GM23338 (cell line): ENCODE measurements at regions not wholly inside any gene's neighbourhood (a gene's known extent, or its start where the extent isn't known, plus 50 kb on each side); places are given as distances from the start of the nearest gene placed in this dataset.

ENCODE experiments used
- ATAC-seq: fragments of 200-7000 bp; cut with Tn5 transposase; 3 replicates; pipeline ENCODE4 v1.9.1; 2020
- DNase-seq: peaks from one replicate; pipeline ENCODE4 v3.0.0-alpha.2; 2015; ENCODE audit warnings: low spot score
- H2AFZ ChIP-seq: fragments of 200-600 bp; sonication (generic); 2 replicates; pipeline ENCODE4 v1.8.0; 2016; ENCODE audit warnings: antibody characterized with exemption, mild to moderate bottlenecking, moderate library complexity
- H3F3A ChIP-seq: fragments of 200-600 bp; sonication (generic); replicated peaks from 2 replicates; pipeline ENCODE4 v1.8.0; 2017; ENCODE audit warnings: antibody characterized with exemption, mixed run types, low read depth
- H3K27ac ChIP-seq: fragments of 200-600 bp; sonication (generic); 2 replicates; pipeline ENCODE4 v1.6.1; 2016; ENCODE audit warnings: low read depth
- H3K27me3 ChIP-seq: fragments of 200-600 bp; sonication (generic); 2 replicates; pipeline ENCODE4 v1.8.0; 2016; ENCODE audit warnings: mild to moderate bottlenecking, mixed run types, moderate library complexity; ENCODE audit not compliant: insufficient read depth
- H3K36me3 ChIP-seq: fragments of 200-600 bp; sonication (generic); 2 replicates; pipeline ENCODE4 v1.8.0; 2016; ENCODE audit warnings: mild to moderate bottlenecking; ENCODE audit not compliant: insufficient read depth
- H3K4me1 ChIP-seq: fragments of 200-600 bp; sonication (generic); 2 replicates; pipeline ENCODE4 v1.8.0; 2016; ENCODE audit warnings: mild to moderate bottlenecking, moderate library complexity; ENCODE audit not compliant: insufficient read depth
- H3K4me2 ChIP-seq: fragments of 200-600 bp; sonication (generic); 2 replicates; pipeline ENCODE4 v1.7.1; 2017; ENCODE audit warnings: mixed run types
- H3K4me3 ChIP-seq: fragments of 200-600 bp; sonication (generic); 2 replicates; pipeline ENCODE4 v1.6.1; 2016; ENCODE audit warnings: mixed run types
- H3K79me2 ChIP-seq: fragments of 200-600 bp; sonication (generic); replicated peaks from 2 replicates; pipeline ENCODE4 v1.8.0; 2017; ENCODE audit warnings: mild to moderate bottlenecking; ENCODE audit not compliant: insufficient read depth
- H3K9me2 ChIP-seq: fragments of 200-600 bp; sonication (generic); 2 replicates; pipeline ENCODE4 v1.8.0; 2017; ENCODE audit not compliant: insufficient read depth
- H4K20me1 ChIP-seq: fragments of 200-600 bp; sonication (generic); replicated peaks from 2 replicates; pipeline ENCODE4 v1.8.0; 2017; ENCODE audit warnings: mild to moderate bottlenecking; ENCODE audit not compliant: insufficient read depth
- H3K27ac Mint-ChIP-seq: 2 replicates; pipeline ENCODE4 v1.8.0; 2020; ENCODE audit warnings: inconsistent platforms, mild to moderate bottlenecking, moderate library complexity, mixed read lengths
- H3K27me3 Mint-ChIP-seq: 3 replicates; pipeline ENCODE4 v1.8.0; 2022; ENCODE audit warnings: low read depth, mild to moderate bottlenecking, moderate library complexity, mixed read lengths, inconsistent platforms; ENCODE audit not compliant: insufficient read depth, poor library complexity
- H3K36me3 Mint-ChIP-seq: 3 replicates; pipeline ENCODE4 v1.8.0; 2021; ENCODE audit warnings: low read depth, mild to moderate bottlenecking, inconsistent platforms, moderate library complexity, mixed read lengths
- H3K4me1 Mint-ChIP-seq: 3 replicates; pipeline ENCODE4 v1.8.0; 2020; ENCODE audit warnings: mild to moderate bottlenecking, inconsistent platforms, mixed read lengths
- H3K4me3 Mint-ChIP-seq: 3 replicates; pipeline ENCODE4 v1.8.0; 2021; ENCODE audit warnings: moderate library complexity, mild to moderate bottlenecking, inconsistent platforms, mixed read lengths
- H3K9me3 Mint-ChIP-seq: 3 replicates; pipeline ENCODE4 v1.8.0; 2020; ENCODE audit warnings: moderate library complexity, mild to moderate bottlenecking, inconsistent platforms, mixed read lengths
- EZH2 ChIP-seq: fragments of 200-600 bp; sonication (generic); IDR thresholded peaks from one replicate; pipeline ENCODE4 v1.8.0; 2017; ENCODE audit warnings: antibody characterized with exemption, mild to moderate bottlenecking, low read depth; ENCODE audit not compliant: unreplicated experiment
- EZH2phosphoT487 ChIP-seq: fragments of 200-600 bp; sonication (generic); IDR thresholded peaks from one replicate; pipeline ENCODE4 v1.8.1; 2018; ENCODE audit warnings: antibody characterized with exemption; ENCODE audit not compliant: unreplicated experiment
- JUNB ChIP-seq: IDR thresholded peaks from one replicate; pipeline ENCODE4 v1.6.1; 2016; ENCODE audit warnings: antibody characterized with exemption; ENCODE audit not compliant: unreplicated experiment
- NANOG ChIP-seq: IDR thresholded peaks from 2 replicates; pipeline ENCODE4 v1.6.1; 2016; ENCODE audit warnings: antibody characterized with exemption, borderline replicate concordance
- POLR2AphosphoS5 ChIP-seq: IDR thresholded peaks from 2 replicates; pipeline ENCODE4 v1.6.1; 2016; ENCODE audit warnings: antibody characterized with exemption, low read depth
- ZNF114 ChIP-seq: fragments of 250-450 bp; sonication (Bioruptor Pico); IDR thresholded peaks from 2 replicates; pipeline ENCODE4 v1.5.0; 2020; ENCODE audit warnings: mild to moderate bottlenecking, moderate library complexity
- ZNF331 ChIP-seq: fragments of 250-450 bp; sonication (Bioruptor Pico); IDR thresholded peaks from 2 replicates; pipeline ENCODE4 v1.5.0; 2020; ENCODE audit warnings: low read depth, mild to moderate bottlenecking, moderate library complexity
- TF ChIP-seq, protein P1 (sequence below): fragments of 250-450 bp; sonication (Bioruptor Pico); IDR thresholded peaks from 2 replicates; pipeline ENCODE4 v1.5.0; 2020; ENCODE audit warnings: mild to moderate bottlenecking, moderate library complexity
- TF ChIP-seq, protein P2 (sequence below), 2 experiments: fragments of 200-600 bp in 1 of 2; sonication (generic) in 1 of 2; conservative IDR thresholded peaks; 2 replicates each; pipeline versions ENCODE4 v1.5.1 to v1.6.1; 2016 to 2017; ENCODE audit warnings: antibody characterized with exemption in 2 of 2, low read depth in 2 of 2, mild to moderate bottlenecking in 2 of 2, moderate library complexity in 1 of 2

DNA sequence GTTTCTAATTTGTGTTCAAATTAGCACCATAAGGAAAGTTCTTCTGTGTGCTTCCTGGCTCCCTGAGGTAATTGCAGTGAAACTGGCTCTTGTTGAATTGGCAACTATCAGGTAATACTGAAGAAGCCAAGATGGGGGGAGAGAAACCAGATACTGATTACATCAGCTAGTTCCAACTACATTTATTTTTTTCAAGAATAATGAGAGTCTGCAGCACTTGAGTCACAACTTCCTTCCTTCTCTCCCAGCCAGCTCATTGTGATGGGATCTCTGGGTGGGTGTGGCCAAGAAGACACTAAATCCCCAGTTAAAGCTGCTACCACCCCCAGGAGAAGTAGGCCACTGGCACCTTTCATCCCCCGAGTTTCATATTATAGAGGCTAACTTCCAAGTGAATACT is 100.7 kb upstream of the RXFP2 start:
- H3K4me1 Mint-ChIP-seq, result no peaks in the 10 kb centered on the region; the same call in 2 of the 3 replicates
- H3K4me1 ChIP-seq, result no peaks in the 10 kb centered on the region
- no peaks in the 10 kb centered on the region for H3F3A ChIP-seq
- H3K9me2 ChIP-seq, result peaks cover 7% of the 10 kb centered on the region; the same call in 1 of the 2 replicates
- no peak overlapping the region for H3K27ac Mint-ChIP-seq
- 0 out of 2 replicates have a peak, but pooled peaks cover 2% of the 10 kb centered on the region for H3K36me3 ChIP-seq
- H3K4me3 ChIP-seq, result no peak overlapping the region
- no peak overlapping the region for H3K4me2 ChIP-seq
- ATAC-seq, result no peak
- H3K36me3 Mint-ChIP-seq, result peaks cover 48% of the 10 kb centered on the region
- H2AFZ ChIP-seq, result no peak overlapping the region
- H3K27ac ChIP-seq, result no peak overlapping the region
- H4K20me1 ChIP-seq, result no peaks in the 10 kb centered on the region
- H3K27me3 Mint-ChIP-seq, result no peaks in the 10 kb centered on the region
- TF ChIP-seq NANOG (no peak), ZNF114 (no peak), EZH2phosphoT487 (no peak), EZH2 (no peak), POLR2AphosphoS5 (no peak), JUNB (no peak), ZNF331 (CRISPR knock-in tag) (no peak)
- TF ChIP-seq, protein P1, sequence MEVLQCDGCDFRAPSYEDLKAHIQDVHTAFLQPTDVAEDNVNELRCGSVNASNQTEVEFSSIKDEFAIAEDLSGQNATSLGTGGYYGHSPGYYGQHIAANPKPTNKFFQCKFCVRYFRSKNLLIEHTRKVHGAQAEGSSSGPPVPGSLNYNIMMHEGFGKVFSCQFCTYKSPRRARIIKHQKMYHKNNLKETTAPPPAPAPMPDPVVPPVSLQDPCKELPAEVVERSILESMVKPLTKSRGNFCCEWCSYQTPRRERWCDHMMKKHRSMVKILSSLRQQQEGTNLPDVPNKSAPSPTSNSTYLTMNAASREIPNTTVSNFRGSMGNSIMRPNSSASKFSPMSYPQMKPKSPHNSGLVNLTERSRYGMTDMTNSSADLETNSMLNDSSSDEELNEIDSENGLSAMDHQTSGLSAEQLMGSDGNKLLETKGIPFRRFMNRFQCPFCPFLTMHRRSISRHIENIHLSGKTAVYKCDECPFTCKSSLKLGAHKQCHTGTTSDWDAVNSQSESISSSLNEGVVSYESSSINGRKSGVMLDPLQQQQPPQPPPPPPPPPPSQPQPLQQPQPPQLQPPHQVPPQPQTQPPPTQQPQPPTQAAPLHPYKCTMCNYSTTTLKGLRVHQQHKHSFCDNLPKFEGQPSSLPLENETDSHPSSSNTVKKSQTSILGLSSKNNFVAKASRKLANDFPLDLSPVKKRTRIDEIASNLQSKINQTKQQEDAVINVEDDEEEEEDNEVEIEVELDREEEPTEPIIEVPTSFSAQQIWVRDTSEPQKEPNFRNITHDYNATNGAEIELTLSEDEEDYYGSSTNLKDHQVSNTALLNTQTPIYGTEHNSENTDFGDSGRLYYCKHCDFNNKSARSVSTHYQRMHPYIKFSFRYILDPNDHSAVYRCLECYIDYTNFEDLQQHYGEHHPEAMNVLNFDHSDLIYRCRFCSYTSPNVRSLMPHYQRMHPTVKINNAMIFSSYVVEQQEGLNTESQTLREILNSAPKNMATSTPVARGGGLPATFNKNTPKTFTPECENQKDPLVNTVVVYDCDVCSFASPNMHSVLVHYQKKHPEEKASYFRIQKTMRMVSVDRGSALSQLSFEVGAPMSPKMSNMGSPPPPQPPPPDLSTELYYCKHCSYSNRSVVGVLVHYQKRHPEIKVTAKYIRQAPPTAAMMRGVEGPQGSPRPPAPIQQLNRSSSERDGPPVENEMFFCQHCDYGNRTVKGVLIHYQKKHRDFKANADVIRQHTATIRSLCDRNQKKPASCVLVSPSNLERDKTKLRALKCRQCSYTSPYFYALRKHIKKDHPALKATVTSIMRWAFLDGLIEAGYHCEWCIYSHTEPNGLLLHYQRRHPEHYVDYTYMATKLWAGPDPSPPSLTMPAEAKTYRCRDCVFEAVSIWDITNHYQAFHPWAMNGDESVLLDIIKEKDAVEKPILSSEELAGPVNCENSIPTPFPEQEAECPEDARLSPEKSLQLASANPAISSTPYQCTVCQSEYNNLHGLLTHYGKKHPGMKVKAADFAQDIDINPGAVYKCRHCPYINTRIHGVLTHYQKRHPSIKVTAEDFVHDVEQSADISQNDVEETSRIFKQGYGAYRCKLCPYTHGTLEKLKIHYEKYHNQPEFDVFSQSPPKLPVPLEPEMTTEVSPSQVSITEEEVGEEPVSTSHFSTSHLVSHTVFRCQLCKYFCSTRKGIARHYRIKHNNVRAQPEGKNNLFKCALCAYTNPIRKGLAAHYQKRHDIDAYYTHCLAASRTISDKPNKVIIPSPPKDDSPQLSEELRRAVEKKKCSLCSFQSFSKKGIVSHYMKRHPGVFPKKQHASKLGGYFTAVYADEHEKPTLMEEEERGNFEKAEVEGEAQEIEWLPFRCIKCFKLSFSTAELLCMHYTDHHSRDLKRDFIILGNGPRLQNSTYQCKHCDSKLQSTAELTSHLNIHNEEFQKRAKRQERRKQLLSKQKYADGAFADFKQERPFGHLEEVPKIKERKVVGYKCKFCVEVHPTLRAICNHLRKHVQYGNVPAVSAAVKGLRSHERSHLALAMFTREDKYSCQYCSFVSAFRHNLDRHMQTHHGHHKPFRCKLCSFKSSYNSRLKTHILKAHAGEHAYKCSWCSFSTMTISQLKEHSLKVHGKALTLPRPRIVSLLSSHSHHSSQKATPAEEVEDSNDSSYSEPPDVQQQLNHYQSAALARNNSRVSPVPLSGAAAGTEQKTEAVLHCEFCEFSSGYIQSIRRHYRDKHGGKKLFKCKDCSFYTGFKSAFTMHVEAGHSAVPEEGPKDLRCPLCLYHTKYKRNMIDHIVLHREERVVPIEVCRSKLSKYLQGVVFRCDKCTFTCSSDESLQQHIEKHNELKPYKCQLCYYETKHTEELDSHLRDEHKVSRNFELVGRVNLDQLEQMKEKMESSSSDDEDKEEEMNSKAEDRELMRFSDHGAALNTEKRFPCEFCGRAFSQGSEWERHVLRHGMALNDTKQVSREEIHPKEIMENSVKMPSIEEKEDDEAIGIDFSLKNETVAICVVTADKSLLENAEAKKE (CRISPR knock-in tag), result no peak
- TF ChIP-seq, protein P2, sequence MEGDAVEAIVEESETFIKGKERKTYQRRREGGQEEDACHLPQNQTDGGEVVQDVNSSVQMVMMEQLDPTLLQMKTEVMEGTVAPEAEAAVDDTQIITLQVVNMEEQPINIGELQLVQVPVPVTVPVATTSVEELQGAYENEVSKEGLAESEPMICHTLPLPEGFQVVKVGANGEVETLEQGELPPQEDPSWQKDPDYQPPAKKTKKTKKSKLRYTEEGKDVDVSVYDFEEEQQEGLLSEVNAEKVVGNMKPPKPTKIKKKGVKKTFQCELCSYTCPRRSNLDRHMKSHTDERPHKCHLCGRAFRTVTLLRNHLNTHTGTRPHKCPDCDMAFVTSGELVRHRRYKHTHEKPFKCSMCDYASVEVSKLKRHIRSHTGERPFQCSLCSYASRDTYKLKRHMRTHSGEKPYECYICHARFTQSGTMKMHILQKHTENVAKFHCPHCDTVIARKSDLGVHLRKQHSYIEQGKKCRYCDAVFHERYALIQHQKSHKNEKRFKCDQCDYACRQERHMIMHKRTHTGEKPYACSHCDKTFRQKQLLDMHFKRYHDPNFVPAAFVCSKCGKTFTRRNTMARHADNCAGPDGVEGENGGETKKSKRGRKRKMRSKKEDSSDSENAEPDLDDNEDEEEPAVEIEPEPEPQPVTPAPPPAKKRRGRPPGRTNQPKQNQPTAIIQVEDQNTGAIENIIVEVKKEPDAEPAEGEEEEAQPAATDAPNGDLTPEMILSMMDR (conservative IDR thresholded peaks at IDR 0.05; ENCODE audit: low read depth in 2 of 2), result no peak
- H3K79me2 ChIP-seq, result no peaks in the 10 kb centered on the region
- peaks cover 70% of the 10 kb centered on the region for H3K9me3 Mint-ChIP-seq
- DNase-seq, result no peak
- H3K4me3 Mint-ChIP-seq, result no peak overlapping the region
- H3K27me3 ChIP-seq, result no peaks in the 10 kb centered on the region
